Kidney epithelial cell (primary cell): ENCODE measurements at regions not wholly inside any gene's neighbourhood (a gene's known extent, or its start where the extent isn't known, plus 50 kb on each side); places are given as distances from the start of the nearest gene placed in this dataset.

ENCODE experiments used
- DNase-seq: peaks from one replicate; pipeline ENCODE4 v3.0.0-alpha.2; 2010; ENCODE audit warnings: low read depth
- H3K27me3 ChIP-seq: 2 replicates; pipeline ENCODE4 v1.6.0; 2011; ENCODE audit warnings: low read length; ENCODE audit not compliant: control insufficient read depth, insufficient read depth
- H3K36me3 ChIP-seq: 2 replicates; pipeline ENCODE4 v1.5.1; 2011; ENCODE audit warnings: low read length; ENCODE audit not compliant: control insufficient read depth, insufficient read depth
- H3K4me3 ChIP-seq: 2 replicates; pipeline ENCODE4 v1.5.1; 2011; ENCODE audit warnings: low read depth, mild to moderate bottlenecking, control low read depth, low read length
- CTCF ChIP-seq: IDR thresholded peaks from 2 replicates; pipeline ENCODE4 v1.5.1; 2011; ENCODE audit warnings: mild to moderate bottlenecking, moderate library complexity, low read length, control low read depth, inconsistent platforms; ENCODE audit not compliant: insufficient read depth, poor library complexity, severe bottlenecking

- H3K27me3 ChIP-seq: no peaks in the 10 kb centered on the region
- no peak for DNase-seq
- no peak overlapping the region for H3K4me3 ChIP-seq
- no peaks in the 10 kb centered on the region for H3K36me3 ChIP-seq
- TF ChIP-seq CTCF: no peak
Measured at GRCh38 chr14:71529848-71530247, 402.4 kb upstream of the RGS6 start.

GRCh38 chr14:71532344-71532743 is 399.9 kb upstream of the RGS6 start:
- no peak for DNase-seq
- Histone ChIP-seq H3K27me3 (no peaks in the 10 kb centered on the region), H3K4me3 (no peak overlapping the region), H3K36me3 (no peaks in the 10 kb centered on the region)
- TF ChIP-seq CTCF: no peak

- no peak for TF ChIP-seq CTCF
- no peak for DNase-seq
- Histone ChIP-seq H3K4me3 (no peak overlapping the region), H3K36me3 (no peaks in the 10 kb centered on the region), H3K27me3 (no peaks in the 10 kb centered on the region)
Measured at GRCh38 chr14:71532790-71533189, 399.4 kb upstream of the RGS6 start.

- DNase-seq: no peak
- Histone ChIP-seq H3K27me3 (no peaks in the 10 kb centered on the region), H3K4me3 (no peak overlapping the region), H3K36me3 (no peaks in the 10 kb centered on the region)
- no peak for TF ChIP-seq CTCF
Measured at GRCh38 chr14:71533390-71533789, 398.8 kb upstream of the RGS6 start.

GRCh38 chr14:71533800-71534199 is 398.4 kb upstream of the RGS6 start:
- TF ChIP-seq CTCF: no peak
- no peak for DNase-seq
- no peaks in the 10 kb centered on the region for H3K27me3 ChIP-seq
- no peak overlapping the region for H3K4me3 ChIP-seq
- no peaks in the 10 kb centered on the region for H3K36me3 ChIP-seq

GRCh38 chr14:71534506-71534905 is 397.7 kb upstream of the RGS6 start:
- H3K4me3 ChIP-seq: no peak overlapping the region
- H3K36me3 ChIP-seq: no peaks in the 10 kb centered on the region
- H3K27me3 ChIP-seq: no peaks in the 10 kb centered on the region
- DNase-seq: no peak
- TF ChIP-seq CTCF: no peak
